Dermis blood vessel endothelial cell (primary cell): ENCODE measurements at regions not wholly inside any gene's neighbourhood (a gene's known extent, or its start where the extent isn't known, plus 50 kb on each side); places are given as distances from the start of the nearest gene placed in this dataset.
A peak's percentile ranks its signal among the peaks of the same experiment; 100 is the strongest.
"Not testable (repeated sequence)": the region's sequence is repeated elsewhere in the genome, so short reads cannot be mapped to it uniquely, and the experiment has no call there.

Source experiments
- DNase-seq: peaks from one replicate; pipeline ENCODE4 v3.0.0; 2010

DNA sequence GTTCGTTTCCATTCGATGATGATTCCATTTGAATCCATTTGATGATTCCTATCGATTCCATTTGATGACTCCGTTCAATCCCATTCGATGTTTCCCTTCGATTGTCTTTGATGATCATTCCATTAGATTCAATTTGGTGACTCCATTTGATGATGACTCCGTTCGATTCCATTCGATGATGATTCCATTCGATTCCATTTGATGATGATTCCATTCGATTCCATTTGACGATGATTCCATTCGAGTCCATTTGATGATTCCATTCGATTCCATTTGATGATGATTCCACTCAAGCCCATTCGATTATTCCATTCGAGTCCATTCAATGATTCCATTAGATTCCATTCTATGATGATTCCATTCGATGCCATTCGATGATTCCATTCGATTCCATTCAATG, 2730.6 kb downstream of the RPIA start:
- DNase-seq, result not testable (repeated sequence)

DNA sequence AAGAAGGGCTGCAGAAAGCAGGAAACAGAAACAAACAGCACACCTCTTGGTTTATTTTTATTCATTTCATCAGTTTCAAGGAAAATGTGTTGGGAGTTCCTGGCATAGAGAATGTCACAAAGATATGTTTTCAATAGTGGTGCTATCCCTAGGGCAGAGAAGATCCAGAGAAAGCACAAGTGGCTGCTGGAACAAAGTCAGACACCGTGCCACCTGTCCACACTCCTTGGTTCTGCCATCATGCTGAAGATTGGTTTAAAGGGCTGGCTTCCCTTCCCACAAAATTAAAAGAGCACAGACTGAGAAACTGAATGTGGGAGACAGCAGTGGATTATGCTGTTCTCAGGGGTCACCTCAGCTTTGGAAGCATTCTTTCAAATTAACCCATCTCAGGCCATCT, 2735.7 kb downstream of the RPIA start:
- DNase-seq, result not testable (repeated sequence)

DNA sequence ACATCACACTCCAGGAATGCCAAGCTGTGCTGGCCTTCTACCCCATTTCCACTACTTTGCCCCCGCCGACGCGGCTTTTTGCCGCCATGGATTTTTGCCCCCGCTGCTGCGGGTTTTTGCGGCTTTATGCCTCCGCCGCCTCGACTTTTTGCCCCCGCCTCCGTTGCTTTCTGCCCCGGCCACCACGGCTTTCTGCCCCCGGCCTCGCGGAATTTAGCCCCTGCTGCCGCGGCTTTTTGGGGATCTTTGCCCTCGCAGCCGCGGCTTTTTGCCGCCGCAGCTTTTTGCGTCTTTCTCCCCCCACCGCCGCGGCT, 2750.4 kb downstream of the RPIA start:
- DNase-seq, result not testable (repeated sequence)

DNA sequence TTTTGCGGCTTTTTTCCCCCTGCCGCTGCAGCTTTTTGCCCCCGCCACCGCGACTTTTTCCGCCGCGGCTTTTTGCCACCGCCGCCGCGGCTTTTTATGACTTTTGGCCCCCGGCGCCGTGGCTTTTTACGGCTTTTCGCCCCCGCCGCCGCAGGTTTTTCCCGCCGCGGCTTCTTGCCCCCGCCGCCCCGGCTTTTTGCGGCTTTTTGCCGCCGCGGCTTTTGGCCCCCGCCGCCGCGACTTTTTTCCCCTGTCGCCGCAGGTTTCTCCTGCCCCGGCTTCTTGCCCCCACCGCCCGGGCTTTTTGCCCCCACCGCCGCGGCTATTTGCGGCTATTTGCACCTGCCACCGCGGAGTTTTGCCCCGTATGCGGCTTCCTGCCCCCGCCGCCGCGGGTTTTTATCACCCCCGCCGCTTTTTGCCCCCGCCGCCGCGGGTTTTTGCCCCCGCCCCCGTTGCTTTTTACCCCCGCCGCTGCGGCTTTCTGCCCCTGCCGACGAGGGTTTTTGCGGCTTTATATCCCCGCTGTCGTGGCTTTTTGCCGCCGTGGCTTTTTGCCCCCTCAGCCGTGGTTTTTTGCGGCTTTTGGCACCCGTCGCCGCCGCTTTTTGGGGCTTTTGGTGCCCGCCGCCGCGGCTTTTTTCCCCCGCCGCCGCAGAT, 2750.9 kb downstream of the RPIA start:
- no peak for DNase-seq

DNA sequence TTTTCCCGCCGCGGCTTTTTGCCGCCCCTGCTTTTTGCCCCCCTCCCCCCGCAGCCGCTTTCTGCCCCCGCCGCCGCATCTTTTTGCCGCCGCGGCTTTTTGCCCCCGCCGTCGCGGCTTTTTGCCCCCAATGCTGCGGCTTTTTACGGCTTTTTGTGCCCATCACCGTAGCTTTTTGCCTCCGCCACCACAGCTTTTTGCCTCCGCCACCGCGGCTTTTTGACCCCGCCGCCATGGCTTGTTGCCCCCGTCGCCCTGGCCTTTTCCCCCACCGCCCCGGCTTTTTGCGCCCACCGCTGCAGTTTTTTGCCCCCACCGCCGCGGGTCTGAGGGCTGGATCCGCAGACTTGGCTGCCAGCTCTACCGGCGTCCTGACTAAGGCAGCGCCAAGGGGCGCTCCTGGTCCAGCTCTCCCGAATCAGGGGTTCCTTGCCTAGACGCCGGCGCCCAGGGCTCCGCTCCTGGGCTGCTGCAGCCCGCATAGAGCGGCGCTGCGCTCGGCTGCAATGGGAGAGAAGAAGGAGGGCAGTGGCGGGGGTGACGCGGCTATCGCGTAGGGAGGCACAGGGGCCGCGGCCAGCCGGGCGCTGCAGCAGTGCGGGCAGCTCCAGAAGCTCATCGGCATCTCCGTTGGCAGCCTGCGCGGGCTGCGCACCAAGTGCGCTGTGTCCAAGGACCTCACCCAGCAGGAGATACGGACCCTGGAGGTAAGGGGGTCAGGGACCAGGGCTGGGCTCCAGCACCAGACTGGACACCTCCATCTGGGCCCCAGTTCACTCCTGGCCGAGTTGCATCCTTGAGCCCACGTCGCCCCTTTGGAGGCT, 2751.6 kb downstream of the RPIA start:
- DNase-seq, result not testable (repeated sequence)

DNA sequence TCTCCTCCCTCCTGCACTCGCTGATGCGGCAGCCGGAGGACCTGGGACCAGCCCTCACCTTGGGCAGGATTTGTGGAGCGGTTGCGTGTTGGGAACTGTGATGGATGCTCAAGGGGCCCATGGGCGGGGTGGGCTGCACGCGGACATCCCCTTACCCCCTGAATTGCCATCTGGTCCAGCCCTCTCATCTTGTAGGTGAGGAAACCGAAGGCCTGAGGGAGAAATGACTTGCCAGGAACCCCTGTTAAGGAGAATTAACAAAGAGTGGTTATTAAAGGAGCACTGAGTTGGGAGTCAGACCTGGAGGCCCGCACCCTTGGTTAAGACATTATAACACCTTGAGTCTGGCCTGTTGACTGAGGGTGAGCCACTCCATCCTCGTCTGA, 2752.2 kb downstream of the RPIA start:
- DNase-seq, result not testable (repeated sequence)

DNA sequence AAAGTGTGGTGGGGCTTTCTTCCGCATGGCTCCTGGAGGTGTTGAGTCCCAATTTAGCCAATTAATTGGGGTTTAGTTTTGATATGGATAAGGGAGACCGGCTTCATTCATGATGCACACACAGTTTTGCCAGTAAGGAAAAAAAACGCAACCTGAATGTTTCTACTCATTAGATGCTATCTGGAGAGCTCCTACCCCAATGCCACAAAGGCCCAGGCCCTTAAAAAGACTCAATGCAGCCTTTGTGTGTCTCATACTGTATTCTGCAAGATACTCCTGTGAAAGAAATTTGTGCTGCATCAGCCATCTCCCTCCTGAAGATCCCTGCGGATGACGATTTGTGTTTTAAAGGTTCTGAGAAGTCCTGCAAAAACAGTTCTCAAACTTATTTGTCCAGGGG, 2754.2 kb downstream of the RPIA start:
- DNase-seq, result not testable (repeated sequence)

DNA sequence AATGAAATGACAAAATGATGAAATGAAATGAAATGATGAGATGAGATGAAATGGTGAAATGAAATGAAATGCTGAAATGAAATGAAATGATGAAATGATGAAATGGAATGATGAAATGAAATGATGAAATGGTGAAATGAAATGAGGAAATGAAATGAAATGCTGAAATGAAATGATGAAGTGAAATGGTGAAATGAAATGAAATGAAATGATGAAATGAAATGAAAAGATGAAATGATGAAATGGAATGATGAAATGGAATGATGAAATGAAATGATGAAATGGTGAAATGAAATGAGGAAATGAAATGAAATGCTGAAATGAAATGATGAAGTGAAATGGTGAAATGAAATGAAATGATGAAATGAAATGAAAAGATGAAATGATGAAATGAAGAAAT, 2755.0 kb downstream of the RPIA start:
- not testable (repeated sequence) for DNase-seq

DNA sequence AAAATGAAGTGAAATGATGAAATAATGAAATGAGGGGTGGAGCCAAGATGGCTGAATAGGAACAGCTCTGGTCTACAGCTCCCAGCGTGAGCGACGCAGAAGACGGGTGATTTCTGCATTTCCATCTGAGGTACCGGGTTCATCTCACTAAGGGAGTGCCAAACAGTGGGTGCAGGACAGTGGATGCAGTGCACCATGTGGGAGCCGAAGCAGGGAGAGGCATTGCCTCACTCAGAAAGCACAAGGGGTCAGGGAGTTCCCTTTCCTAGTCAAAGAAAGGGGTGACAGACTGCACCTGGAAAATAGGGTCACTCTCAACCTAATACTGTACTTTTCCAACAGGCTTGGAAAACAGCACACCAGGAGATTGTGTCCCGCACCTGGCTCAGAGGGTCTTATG, 2755.4 kb downstream of the RPIA start:
- not testable (repeated sequence) for DNase-seq

DNA sequence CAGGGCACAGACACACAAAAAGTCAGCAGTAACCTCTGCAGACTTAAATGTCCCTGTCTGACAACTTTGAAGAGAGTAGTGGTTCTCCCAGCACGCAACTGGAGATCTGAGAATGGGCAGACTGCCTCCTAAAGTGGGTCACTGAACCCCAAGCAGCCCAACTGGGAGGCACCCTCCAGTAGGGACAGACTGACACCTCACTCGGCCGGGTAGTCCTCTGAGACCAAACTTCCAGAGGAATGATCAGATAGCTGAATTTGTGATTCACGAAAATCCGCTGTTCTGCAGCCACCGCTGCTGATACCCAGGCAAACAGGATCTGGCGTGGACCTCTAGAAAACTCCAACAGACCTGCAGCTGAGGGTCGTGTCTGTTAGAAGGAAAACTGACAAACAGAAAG, 2756.0 kb downstream of the RPIA start:
- not testable (repeated sequence) for DNase-seq

DNA sequence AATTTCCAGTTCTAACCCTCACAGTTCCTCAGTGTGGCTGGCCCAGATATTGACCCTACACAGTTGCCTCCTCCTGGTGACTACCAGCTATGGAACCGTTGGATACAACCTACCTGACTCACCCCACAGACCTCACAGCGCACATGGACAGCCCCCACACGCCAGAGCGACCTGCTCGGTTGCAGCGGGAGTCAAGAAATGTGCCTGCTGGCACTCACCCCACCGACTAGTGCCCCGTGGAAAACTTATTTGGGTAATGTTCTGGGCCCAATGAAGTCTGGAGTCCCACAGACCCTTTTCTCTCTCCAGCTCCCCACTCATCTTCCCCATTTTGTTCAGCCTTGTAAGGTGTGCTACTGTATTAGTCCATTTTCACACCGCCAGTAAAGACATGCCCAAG, 2770.8 kb downstream of the RPIA start:
- DNase-seq, result not testable (repeated sequence)

DNA sequence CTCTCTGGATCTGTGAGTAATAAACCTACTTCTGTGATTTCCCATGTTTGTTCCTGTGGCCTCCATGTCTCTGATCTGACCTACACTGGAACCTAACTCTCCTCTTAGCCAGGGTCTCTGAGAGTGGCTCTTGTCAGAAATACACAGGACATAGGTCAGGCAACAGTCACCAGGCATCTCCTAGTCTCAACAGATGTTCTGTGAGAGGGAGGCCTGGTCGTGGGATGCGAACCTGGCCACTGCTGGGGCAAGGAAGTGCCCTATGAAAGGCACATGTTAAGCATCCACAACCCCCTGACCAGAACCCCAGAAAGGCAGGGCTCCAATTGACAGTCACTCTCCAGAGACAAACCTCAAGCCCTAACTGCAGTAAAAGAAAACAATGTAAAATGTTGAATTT, 2771.5 kb downstream of the RPIA start:
- not testable (repeated sequence) for DNase-seq

DNA sequence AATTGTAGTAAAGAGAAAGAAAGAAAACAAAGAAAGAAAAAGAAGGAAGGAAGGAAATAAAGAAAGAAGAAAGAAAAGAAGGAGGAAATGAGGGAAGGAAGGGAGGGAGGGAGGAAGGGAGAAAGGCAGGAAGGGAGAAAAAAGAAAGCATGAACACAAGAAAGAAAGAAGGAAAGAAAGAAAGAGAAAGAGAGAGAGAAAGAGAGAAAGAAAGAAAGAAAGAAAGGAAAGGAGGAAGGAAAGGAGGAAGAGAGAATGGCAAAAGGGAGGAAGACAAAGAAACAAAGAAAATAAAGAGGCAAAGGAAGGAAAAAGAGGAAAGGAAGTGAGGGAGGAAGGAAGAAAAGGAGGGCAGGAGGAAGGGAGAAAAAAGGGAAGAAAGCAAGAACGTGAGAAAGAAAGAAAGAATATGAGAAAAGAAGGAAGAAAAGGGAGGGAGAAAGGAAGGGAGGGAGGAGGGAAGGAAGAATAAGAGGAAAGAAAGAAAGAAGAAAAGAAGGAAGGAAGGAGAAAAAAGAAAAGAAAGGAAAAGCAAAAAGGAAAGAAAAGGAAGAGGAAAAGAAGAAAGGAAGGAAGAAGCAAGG, 2775.4 kb downstream of the RPIA start:
- DNase-seq, result not testable (repeated sequence)

DNA sequence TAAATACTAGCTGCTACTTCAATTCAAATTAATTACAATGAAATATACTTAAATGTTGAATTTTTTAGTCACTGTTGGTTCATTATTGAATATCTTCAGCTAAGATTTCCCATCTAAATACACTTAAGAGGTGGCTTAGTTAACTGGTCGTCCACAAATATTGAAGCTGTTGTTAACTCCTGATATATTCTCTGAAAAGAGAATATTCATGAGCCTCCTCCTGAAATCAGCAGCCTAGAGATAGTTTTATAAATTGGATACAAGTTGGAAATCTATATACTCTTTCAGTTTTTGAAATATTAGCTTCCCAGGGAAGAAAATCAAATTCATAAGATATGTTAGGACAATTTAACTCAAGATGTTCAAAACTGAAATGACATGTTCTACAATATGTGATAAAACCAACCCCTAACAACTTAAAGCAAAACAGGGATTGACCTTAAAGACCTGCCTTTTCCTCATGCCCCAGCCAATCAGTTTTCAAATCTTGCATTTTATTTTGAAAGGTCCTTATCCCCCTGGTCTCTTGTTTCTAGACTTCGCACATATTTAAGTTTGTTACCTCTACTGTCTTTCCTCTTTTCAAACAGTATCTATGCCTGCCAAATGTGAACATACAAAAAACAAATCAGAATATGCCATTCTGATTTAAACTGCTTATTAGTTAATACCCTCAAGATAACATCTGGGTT, 2784.9 kb downstream of the RPIA start:
- DNase-seq, result peak; percentile 1

DNA sequence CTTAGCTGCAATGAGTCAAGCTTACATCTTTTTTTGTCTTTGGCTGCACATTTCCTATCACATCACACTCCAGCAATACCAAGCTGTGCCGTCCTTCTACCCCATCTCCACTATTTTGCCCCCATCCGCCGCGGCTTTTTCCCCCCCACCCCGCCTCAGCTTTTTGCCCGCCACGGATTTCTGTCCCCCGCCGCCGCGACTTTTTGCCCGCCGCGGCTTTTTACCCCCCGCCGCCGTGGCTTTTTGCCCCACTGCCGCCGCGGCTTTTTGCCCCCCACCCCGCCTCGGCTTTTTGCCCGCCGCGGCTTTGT, 2785.4 kb downstream of the RPIA start:
- DNase-seq, result not testable (repeated sequence)

DNA sequence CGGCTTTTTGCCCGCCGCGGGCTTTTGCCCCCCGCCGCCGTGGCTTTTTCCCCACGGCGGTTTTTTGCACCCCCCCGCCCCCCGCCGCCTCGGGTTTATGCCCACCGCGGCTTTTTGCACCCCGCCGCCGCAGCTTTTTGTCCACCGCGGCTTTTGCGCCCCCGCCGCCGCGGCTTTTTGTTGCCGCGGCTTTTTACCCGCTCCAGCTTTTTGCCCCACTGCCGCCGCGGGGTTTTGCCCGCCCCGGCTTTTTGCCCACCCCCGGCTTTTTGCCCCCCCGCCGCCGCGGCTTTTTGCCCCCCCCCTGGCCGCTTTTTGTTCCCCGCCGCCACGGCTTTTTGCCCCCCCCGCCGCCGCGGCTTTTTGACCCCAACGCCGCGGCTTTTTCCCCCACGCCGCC, 2785.8 kb downstream of the RPIA start:
- DNase-seq, result not testable (repeated sequence)

DNA sequence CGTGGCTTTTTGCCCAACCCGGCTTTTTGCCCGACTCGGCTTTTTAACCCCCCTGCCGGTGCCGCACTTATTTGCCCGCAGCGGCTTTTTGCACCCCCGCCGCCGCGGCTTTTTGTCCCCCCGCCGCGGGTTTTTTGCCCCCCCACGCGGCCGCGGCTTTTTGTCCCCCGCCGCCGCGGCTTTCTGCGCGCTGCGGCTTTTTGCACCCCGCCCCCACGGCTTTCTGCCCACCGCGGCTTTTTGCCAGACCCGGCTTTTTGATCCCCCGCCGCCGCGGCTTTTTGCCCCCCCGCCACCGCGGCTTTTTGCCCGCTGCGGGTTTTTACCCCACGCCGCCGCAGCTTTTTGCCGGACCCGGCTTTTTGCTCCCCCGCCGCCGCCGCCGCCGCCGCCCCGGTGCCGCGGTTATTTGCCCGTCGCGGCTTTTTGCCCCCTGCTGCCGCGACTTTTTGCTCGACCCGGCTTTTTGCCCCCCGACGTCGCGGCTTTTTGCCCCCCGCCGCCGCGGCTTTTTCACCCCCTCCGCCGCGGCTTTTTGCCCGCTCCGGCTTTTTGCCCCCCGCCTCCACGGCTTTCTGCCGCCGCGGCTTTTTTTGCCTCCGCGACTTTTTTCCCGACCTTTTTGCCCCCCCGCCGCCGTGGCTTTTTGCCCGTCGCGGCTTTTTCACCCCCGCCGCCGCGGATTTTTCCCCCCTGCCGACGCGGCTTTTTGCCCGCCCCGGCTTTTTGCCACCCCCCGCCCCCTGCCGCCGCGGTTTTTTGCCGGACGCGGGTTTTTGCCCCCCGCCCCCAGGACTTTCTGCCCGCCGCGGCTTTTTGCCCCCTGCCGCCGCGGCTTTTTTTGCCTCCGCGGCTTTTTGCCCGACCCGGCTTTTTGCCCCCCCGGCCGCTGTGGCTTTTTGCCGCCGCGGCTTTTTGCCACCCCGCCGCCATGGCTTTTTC, 2786.5 kb downstream of the RPIA start:
- DNase-seq, result peak; percentile 17

DNA sequence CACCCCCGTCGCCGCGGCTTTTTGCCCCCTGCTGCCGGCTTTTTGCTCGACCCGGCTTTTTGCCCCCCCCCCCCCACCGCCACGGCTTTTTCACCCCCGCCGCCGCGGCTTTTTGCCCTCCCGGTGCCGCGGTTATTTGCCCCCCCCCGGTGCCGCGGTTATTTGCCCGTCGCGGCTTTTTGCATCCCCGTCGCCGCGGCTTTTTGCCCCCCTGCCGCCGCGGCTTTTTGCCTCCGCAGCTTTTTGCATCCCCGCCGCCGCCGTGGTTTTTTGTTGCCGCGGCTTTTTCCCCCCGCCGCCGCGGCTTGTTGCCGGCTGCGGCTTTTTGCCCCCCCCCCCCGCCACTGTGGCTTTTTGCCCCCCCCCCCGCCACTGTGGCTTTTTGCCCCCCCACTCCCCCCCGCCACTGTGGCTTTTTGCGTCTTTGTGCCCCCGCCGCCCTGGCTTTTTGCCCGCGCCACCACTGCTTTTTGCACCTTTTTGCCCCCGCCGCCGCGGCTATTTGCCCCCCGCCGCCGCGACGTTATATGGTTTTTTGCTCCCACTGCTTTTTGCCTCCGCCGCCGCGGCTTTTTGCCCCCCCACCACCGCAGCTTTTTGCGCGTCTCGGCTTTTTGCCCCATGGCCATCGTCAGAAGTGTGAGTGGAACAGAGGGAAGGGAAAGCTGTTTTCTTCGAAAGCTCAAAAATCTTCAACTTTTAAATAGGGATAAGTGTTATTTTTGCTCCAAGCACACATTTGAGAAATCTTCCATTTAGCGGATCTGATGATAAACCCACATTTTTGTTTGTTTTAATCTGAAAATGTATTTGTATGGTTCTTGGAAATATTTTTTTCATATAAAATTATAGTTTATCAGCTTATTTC, 2787.6 kb downstream of the RPIA start:
- peak; percentile 4 for DNase-seq

DNA sequence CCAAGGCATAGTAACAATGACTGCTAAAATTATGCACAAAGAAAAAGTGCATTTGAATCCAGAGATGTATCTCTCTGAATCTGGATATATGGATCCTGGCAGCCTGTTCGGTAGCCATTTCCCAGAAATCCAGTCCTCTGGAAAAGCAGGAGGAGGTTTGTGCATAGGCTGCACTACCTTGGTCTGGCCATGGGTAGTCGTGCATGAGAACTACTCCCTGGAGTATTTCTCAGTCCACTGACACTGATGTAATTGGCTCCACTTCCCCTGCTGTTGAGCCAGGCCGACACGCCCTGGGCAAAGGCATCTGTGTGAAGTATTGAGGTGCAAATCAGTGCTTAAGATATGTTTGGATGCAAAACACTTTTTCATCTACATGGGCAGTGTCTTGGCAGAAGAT, 2793.8 kb downstream of the RPIA start:
- DNase-seq, result not testable (repeated sequence)

DNA sequence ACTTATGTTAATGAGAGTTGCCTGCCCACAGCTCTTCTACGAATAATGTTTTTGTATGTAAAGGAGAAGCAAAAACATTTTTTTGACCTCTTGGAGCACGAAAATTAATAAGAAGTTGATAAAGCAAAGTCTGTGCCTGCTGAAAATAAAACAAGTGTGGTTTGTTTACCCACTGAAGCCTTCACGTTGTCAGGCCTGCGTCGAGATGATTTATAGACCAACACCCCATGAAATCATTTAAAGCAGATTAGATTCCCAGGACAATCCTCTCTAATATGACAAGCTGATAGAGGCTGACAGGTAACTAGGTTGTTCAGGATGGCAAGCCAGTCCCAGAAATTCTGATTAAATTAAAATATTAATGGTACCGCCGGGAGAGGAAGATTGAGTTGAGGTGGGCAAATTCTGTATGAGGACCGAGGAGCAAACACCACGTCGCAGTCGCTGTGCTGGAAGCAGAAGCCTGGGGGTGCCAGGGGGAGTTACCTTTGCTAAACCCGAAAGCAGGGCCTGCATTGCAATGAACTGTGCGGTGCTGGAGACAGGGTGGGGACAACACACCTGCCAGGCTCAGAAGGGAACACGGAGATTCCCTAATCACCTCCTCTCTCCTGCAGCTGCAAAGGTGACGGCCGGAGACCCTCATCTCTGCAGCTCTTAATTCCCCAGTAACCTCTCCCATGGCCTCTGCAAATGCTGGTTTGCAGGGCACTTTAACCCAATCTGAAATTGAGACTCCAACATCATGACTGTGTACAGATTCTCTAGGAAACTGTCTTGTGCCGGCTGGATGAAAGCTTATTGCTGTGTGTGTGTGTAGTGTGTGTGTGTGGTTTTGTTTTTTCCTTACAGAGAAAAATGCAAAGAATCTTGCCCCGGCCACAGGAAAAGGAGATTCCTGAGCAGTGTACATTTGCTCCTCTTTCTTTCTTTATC, 2805.9 kb downstream of the RPIA start:
- not testable (repeated sequence) for DNase-seq
